HG02870 (cell line): ENCODE measurements at regions not wholly inside any gene's neighbourhood (a gene's known extent, or its start where the extent isn't known, plus 50 kb on each side); places are given as distances from the start of the nearest gene placed in this dataset.

Experiments used
- ATAC-seq: cut with Tn5 transposase; IDR thresholded peaks from one replicate; pipeline ENCODE4 v1.9.1; 2021; ENCODE audit warnings: mild to moderate bottlenecking, moderate library complexity; ENCODE audit not compliant: unreplicated experiment

DNA sequence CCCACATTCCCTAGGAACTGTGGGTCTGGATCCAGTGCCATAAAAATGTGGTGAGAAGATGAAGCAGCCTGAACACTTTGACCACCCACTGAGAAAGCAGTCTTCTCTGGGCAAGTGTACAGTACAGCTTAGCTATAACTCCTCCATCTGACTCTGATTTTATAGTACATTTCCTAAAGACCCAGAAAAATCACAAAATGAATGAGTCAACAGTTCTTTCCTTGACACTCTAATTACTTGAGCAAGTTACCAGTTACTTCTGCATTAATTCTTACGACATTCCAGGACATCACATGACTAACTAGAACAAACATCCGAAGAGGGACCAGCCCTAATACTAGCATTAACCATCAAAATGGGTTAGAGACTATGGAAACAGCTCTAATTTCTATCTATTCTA is 148.1 kb upstream of the PEX5L start:
- no peak for ATAC-seq

DNA sequence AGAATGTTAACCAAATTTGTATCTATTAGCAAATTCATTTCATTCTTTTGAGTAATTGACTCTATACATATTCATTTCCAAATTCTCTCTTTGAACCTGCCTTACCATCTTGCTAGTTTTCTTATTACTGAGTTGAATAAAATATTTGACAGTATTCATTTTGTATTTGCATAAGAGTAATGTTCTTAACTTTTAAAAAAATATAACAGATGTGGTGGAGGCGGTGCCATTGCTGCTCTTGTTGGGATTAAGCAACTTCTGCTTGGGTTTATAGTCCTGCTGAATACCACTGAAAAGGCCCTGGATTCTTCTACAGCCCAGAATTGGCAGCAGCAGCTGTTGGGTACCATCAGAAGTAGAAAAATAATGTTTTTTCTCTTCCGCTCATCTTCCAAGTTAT is 148.9 kb upstream of the PEX5L start:
- ATAC-seq, result no peak

DNA sequence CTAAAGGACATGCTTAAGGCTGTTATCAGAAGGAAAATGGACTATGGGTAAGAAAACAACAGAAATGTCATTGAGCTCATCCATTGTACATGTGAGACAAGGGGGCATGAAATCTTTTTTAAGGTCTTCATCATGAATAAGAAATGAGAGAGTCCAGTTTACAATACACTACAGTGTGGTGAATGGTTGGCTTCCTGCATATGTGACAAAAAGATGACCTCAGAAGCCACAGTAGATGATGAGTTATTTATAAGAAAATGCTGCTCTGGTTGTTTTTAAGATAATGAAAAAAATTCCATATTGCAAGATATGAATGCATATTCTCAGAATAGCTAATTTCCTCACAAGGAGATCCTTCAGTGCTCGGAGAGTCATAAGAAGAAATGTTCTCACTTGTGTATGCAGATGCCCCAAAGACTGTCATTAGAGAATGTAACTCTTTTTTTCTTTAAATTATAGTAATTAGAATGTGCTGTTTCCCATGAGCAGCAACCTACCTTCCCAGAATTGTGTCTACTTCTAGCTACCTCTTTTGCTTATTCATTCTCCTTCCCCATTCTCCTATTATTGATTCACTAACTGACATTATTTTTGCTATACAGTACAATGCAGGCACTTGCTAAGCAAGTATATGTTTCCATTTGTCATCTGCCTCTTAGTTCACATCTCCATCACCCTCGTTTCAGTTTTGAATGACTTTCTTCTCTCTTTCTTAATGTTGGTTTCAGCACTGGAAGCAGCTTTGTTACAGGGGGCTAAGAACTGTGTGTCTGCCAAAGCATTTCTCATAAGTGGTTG is 152.0 kb upstream of the PEX5L start:
- ATAC-seq, result no peak

DNA sequence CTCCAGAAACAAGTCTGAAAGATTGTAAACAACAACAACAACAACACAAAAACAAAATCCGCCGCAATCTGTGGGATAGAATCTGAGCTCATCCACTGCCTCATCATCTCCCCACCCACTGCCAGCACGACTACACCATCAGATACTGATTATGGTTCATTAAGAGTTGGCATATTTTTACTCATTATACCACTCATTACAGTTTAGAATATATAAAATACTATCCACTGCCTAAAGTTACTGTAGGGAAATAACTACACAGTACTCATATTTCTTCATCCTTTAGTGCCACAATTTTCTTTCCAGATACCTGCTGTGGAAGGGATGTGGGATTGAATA is 152.5 kb upstream of the PEX5L start:
- ATAC-seq, result no peak

DNA sequence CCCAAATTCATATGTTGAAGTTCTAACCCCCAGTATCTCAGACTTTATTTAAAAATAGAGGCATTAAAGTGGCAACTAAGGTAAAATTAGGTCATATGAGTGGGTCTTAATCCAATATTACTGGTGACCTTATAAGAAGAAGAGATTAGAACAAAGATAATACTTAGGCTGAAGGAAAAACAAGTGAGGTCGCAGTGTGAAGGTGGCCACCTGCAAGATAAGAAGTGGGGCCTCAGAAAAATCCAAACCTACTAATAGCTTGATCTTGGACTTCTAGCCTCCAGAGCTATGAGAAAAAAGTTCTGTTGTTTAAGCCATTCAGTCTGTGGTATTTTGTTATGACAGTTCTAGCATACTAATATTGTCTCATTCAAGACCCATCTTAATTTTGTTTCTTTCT is 159.9 kb upstream of the PEX5L start:
- ATAC-seq, result no peak

DNA sequence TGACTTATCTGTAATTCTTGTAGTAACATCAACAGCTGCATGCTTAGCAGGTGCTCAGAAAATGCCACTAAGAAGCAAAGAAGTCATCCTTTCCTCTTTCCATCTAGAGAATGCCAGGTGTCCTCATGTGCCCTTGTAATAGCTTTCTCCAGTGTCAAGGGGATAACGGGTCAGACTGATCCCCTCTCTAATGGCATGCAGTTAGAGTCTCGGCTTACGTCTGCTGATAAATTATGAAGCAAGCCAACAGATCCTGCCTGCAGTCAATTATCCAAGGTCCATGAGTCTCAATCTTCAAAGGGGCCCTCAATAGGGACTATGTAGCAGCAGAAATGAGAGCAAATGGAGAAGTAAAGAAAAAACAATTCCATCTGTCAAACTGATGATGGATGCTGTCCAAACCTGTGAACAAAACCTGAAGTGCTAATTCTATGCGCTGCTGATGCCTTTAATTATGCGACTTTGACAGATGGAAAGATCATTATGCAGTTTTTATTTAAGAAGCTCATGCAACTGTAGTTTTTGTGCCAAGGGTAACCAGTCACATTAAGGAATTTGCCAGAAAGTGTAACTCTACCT is 162.8 kb upstream of the PEX5L start:
- no peak for ATAC-seq

DNA sequence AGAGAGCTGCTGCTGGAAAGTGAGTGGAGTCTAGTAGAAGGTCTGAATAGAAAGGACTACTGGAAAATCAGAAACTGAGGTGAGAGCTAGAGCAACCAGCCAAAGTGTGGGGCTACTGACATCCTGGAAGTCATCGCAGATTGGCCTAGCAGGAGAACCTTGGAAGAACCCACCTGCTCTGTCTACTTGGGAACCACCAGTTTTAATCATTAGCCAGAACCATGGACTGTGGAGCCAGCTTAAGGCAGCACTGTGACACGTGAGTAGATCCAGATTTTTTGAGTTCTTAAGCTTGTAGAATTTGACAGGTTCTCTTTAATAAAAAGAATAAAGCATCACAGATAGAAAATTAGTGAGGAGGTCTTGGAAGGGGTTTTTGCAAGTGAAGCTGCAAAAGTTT is 179.1 kb upstream of the PEX5L start:
- no peak for ATAC-seq

DNA sequence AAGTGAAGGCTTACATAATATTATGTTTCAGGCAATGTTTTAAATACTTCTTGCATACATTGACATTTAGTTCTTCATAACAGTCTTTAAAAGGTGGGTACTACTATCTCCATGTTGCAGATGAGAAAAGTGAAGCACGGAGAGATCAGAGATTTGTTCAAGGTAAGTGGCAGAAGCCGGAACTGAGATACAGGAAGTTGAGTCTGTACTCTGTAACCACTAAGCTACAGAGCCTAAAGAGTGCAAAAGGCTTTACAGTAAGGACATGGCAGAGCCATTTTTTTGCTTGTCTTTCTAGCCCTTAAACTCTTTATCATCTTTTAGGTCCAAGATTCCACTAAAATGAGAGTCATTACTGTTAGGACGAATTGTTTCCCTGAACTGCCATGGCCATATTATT is 186.5 kb upstream of the PEX5L start:
- no peak for ATAC-seq

DNA sequence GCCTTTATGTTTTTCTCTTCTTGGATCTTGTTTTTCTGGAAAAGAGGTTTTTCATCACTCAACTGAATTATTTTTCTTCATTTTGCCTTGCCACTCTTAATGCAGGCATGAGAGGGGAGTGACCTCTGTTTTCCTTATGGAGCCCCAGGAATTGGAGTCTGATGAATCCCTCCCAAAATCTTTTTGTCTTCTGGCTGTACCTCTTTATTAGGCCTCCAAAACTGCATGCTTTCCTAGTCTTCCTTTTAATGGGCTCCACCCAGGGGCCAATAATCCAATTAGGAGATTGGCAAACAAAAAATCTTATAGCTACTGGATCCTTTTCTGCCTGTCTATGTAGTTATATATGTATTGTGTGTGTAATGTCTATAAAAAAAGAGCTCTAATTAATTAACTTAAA is 192.4 kb upstream of the PEX5L start:
- ATAC-seq, result no peak

DNA sequence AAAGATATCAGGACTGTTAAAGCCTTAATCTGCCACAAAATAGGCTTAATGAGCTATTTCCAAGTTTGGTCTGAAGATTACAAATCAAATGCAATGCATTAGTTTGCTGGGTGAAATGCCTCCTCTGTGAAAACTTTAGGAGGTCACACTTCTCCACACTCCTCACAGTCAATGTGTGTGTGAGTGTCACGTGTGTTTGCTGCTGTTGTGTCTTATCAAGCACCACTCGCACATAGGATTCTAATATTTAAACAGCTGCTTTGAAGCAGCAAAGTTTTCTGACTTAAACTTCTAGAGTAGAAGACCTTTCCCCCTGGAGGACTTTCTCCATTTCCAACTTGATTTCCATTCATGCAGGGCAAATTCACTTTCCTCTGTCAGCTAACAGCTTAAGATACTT is 203.2 kb upstream of the PEX5L start:
- no peak for ATAC-seq

DNA sequence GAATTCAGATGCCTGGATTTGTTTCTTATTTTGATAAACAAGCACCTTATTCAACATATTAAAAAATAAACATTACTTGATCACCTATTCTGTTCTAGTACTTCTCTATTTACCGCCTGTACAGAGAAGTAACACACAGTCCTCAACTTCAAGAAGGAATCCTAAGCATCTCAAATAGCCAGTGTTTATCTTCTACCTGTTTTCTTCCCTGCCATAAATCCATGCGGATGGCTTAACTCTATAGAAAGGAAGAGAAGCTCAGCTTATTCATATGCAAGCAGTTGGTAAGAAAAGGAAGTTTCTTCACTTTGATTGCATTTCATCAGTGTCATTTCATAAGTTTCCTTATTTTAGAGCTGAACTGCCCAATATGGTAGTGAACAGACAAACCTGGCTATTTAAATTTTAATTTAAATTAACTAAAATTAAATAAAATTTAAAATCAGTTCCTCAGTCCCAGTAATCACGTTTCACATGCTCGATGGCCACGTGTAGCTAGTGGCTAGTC is 210.0 kb upstream of the PEX5L start:
- ATAC-seq, result no peak

DNA sequence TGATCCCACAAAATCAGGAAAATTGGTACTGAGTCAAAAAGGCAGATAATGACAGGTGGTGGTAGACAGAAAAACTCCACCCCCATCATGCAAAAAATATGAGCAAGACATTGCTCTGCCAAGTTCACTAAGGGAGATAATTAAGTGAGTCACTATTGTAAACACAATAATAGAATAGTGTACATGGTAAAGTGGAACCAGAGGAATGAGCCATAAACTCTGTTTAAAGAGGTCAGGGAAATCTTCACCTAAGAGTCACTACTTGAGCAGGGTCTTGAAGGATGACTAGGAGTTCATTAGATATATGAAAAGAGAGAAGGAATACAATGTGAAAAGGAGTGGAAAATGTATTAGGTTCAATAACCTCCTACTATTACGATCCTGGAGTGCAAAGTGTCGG is 213.4 kb upstream of the PEX5L start:
- no peak for ATAC-seq

DNA sequence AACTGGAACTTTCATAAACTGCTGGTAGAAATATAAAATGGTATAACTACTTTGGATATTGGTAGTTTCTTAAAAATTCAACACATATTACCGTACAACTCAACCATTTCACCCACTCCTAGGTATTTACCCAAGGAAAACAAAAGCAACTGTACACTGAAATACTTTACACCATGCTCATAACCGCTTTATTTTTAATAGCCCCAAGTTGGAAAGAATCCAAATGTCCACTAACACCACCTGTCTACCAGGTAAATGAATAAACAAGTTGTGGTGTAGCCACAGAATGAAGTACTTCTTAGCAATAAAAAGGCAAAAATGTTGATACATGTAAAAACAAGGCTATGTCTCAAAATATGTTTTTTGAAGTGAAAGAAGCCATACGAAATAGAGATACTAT is 215.9 kb upstream of the PEX5L start:
- no peak for ATAC-seq

DNA sequence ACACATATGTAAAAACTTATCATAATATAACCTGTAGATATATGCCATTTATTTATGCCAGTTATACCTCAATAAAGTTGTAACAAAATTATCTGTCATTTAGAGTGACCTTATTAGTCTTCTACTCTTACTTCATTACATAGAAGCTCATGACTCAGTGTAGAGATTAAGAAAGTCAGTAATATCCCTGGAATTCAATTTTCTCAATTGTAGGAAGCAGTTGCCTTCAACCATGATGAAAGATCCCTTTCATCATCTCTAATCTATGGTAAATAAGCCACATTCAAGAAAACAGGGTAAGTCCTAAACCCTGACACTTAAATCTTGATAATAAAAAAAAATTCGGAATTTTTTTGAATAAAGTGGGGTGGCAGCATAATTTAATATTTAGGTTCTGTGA is 216.5 kb upstream of the PEX5L start:
- no peak for ATAC-seq

DNA sequence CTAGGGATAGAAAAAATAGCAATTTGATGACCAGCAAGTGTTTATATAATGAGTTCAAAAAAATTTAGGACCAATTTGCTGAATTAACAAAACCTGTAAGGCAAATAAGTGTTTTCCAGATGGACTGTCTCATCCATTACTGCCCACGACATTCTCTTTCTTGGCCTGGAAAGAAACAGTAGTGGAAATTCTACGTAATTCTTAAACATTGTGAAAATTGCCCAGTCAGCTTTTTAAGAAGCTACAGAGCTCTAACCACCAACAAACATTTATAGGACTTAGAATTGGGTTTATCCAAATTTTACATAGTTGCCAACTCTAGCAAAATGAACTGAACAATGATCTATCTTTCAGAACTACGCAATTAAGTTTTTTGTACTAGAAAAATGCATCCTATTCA is 227.7 kb upstream of the PEX5L start:
- no peak for ATAC-seq

DNA sequence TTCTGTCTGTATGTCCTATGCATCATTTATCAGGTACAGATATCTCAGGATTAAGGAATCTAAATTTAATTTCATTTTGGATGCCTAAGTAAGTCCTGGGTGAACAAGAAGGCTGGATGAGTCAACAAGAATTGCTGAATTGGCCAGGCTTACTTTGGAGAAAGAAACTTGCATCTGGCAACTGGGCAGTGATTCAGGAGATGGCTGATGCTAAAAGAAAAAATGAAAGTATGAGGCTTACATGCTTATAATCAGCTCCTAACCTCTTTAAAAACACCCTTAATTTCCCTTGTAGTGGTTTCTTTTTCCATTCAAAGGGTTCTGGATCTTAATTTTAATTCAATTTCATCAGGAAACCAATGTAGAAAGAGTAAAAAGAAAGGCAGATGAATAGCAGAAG is 228.8 kb upstream of the PEX5L start:
- ATAC-seq, result no peak

DNA sequence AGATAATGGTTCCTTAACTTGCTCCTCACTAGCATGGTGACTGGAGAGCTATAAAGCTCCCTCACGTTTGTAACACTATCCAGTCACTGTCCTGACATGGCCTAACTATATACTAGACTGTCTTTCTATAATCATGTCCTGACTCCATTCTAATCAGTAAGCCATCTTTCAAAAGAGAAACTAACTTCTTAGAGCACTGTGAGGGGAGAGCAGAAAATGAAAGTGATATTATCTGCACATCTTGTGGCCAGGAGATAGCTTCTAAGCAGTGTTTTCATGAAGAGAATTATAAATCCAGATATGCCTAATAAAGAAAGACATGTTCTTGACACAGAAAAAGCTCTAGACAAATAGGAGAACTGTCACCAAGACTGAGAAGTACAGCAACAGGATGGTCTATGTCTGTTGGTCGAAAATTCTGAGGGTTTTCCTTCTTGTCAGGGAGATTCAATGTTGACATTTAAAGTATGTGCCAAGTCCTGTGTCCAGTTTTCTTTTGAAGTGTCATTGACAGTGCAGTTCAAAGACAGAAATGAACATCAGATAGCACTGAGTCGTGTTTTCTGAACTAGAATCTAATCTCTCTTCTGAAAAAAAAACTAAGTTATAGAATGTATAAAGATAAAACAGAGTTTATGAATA is 230.6 kb upstream of the PEX5L start:
- ATAC-seq, result peak; percentile 100

DNA sequence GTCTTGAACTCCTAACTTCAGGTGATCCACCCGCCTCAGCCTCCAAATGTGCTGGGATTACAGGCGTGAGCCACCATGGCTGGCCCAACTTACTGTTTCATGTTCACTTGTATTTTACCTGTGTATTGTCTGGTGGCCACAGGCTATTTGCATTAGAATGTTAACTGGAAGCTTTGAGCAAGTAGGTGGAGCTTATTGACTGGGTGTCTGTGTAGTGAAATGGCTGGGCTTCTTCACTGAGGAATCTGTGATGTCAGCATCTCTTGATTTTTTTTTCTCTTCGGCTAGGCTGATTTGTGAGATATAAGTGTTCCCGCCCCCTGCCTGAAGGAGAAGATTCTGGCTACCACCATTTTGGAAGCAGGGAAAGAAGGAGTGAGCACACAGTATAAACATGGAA is 237.8 kb upstream of the PEX5L start:
- no peak for ATAC-seq

DNA sequence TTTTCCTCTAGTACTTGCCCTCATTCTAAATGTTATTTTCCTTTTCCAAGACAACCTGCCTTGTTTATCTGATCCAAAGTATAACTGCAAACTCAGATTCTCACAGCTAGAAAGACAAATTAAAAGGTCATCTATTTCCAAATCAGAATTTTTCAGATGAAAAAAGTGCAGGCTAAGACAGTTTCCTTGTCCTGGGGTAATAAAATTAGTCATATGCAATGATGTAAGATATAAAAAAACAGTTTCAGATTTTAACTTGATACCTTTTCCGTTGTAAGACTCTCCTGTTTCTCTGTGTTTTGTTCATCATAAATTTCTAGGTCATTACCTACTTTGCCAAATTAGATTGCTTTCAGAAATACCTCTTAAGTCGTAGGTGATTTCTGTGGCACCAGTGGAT is 238.4 kb upstream of the PEX5L start:
- no peak for ATAC-seq

DNA sequence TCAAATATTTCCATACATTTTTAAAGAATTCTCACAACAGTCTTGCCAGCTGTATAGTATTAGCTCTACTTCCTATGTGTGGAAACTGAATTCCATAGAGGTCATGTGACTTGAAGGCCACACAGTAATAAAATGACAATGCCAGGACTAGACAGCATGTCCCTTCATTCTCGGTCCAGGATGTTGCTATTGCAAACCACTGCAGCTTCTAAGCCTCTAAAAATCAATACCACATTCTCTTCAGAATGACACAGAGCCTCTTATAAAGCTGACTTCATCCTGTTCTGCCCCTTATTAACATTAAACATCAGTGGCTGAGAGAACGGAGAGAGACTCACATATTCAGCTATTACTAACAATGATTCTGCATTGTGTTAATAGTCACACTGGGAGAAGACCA is 240.3 kb upstream of the PEX5L start:
- ATAC-seq, result no peak

DNA sequence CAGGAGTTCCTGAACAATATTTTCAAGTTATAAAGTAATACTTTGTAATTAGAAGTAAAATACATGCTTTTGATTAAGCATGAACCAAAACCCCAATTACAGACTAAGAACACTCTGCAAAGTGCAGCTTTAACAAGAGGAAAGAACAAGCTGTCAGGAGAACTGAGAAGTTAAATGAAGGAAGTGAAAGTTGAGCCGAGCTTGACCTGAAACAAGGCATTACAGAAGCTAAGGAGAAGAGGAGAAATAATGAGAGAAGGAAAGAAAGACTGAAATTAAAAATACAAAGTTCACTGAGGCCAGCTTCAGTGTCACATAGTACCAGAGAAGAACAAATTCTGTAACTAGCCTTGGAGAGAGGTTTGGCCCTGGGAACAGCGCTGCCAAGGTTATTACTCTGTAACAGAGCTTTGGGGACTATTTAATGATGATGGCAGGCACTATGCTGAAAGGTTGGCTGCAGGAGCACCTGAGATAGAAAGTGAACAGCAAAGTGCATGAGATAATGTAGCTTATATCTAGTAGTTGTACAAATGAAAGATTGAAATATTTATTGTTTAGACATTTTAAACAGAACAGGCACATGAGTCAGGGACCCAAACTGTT is 241.9 kb upstream of the PEX5L start:
- ATAC-seq, result peak; percentile 96

DNA sequence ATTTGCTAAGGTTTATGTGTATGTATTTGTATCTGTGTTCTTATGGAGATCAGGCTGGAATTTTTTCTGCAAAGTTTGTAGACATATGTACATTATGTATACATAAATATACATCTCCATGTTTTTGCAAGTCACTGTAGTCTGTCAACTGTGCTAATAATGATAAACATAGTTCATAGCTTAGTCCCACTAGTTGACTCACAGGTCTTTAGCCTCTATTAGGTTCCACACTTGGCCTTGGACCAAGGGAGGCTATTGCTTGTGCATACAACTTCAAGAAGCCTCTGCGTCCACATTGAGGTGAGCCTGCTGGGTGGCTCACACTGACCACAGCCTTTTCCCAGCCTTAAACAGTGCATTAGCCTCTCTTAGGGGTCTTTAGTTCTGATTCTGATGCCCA is 243.8 kb upstream of the PEX5L start:
- ATAC-seq, result no peak
